ENCODE measurements at regions not wholly inside any gene's neighbourhood (a gene's known extent, or its start where the extent isn't known, plus 50 kb on each side); places are given as distances from the start of the nearest gene placed in this dataset.

GRCh38 chr18:61606759-61607158 lies 273.5 kb downstream of the CDH20 start:
- ChIA-PET CTCF (no interaction called here), POLR2A (no interaction called here)
- no peak for DNase-seq (ENCODE audit: extremely low spot score)
- TF ChIP-seq CTCF (IDR thresholded peaks at IDR 0.05; ENCODE audit: control extremely low read depth, extremely low read depth, low read depth, missing control alignments), result no peak

- no peak for TF ChIP-seq CTCF (IDR thresholded peaks at IDR 0.05; ENCODE audit: control extremely low read depth, extremely low read depth, low read depth, missing control alignments)
- ChIA-PET CTCF (no interaction called here), POLR2A (no interaction called here)
- DNase-seq (ENCODE audit: extremely low spot score), result no peak
These were observed 272.9 kb downstream of the CDH20 start for GRCh38 chr18:61606068-61606660.

GRCh38 chr18:61605376-61606067 lies 272.3 kb downstream of the CDH20 start:
- CTCF ChIA-PET, result no interaction called here
- TF ChIP-seq CTCF (IDR thresholded peaks at IDR 0.05; ENCODE audit: control extremely low read depth, extremely low read depth, low read depth, missing control alignments), result no peak
- POLR2A ChIA-PET, result no interaction called here
- no peak for DNase-seq (ENCODE audit: extremely low spot score)

All from GM10248 (cell line).